ENCODE measurements at regions not wholly inside any gene's neighbourhood (a gene's known extent, or its start where the extent isn't known, plus 50 kb on each side); places are given as distances from the start of the nearest gene placed in this dataset.

GRCh38 chr17:5772720-5773119 is 188.4 kb upstream of the NLRP1 start:
- no peak for TF ChIP-seq CTCF (IDR thresholded peaks at IDR 0.05; ENCODE audit: extremely low read depth, insufficient read depth, missing control alignments)
- in situ Hi-C loops (cut with MboI; ENCODE audit: low pct_unique_long_range_greater_than_20kb, low sequenced_read_pairs, unreplicated experiment), result no loop called here
- DNase-seq (ENCODE audit: low spot score), result no peak

GRCh38 chr17:5773816-5774360 is 189.6 kb upstream of the NLRP1 start:
- TF ChIP-seq CTCF (IDR thresholded peaks at IDR 0.05; ENCODE audit: extremely low read depth, insufficient read depth, missing control alignments), result no peak
- in situ Hi-C loops (cut with MboI; ENCODE audit: low pct_unique_long_range_greater_than_20kb, low sequenced_read_pairs, unreplicated experiment), result no loop called here
- DNase-seq (ENCODE audit: low spot score), result no peak

- DNase-seq (ENCODE audit: low spot score), result no peak
- no peak for TF ChIP-seq CTCF (IDR thresholded peaks at IDR 0.05; ENCODE audit: extremely low read depth, insufficient read depth, missing control alignments)
- in situ Hi-C loops (cut with MboI; ENCODE audit: low pct_unique_long_range_greater_than_20kb, low sequenced_read_pairs, unreplicated experiment), result no loop called here
Measured at GRCh38 chr17:5775098-5775497, 190.8 kb upstream of the NLRP1 start.

- DNase-seq (ENCODE audit: low spot score), result no peak
- in situ Hi-C loops (cut with MboI; ENCODE audit: low pct_unique_long_range_greater_than_20kb, low sequenced_read_pairs, unreplicated experiment), result no loop called here
- TF ChIP-seq CTCF (IDR thresholded peaks at IDR 0.05; ENCODE audit: extremely low read depth, insufficient read depth, missing control alignments), result no peak
Measured at GRCh38 chr17:5780476-5780875, 196.2 kb upstream of the NLRP1 start.

GRCh38 chr17:5781236-5781927 is 197.1 kb upstream of the NLRP1 start:
- in situ Hi-C loops (cut with MboI; ENCODE audit: low pct_unique_long_range_greater_than_20kb, low sequenced_read_pairs, unreplicated experiment), result no loop called here
- no peak for TF ChIP-seq CTCF (IDR thresholded peaks at IDR 0.05; ENCODE audit: extremely low read depth, insufficient read depth, missing control alignments)
- DNase-seq (ENCODE audit: low spot score), result no peak

GRCh38 chr17:5783269-5783668 is 199.0 kb upstream of the NLRP1 start:
- no peak for TF ChIP-seq CTCF (IDR thresholded peaks at IDR 0.05; ENCODE audit: extremely low read depth, insufficient read depth, missing control alignments)
- in situ Hi-C loops (cut with MboI; ENCODE audit: low pct_unique_long_range_greater_than_20kb, low sequenced_read_pairs, unreplicated experiment), result no loop called here
- DNase-seq (ENCODE audit: low spot score), result no peak

Data from GM13977 (cell line).